ENCODE measurements at regions not wholly inside any gene's neighbourhood (a gene's known extent, or its start where the extent isn't known, plus 50 kb on each side); places are given as distances from the start of the nearest gene placed in this dataset.

GRCh38 chrX:94908648-94909047, 1234.6 kb downstream of the FAM133A start:
- H3K36me3 ChIP-seq (replicated peaks), result no peaks in the 10 kb centered on the region
- in situ Hi-C loops (cut with HindIII; ENCODE audit: low pct_ligation_motif_present, low sequenced_read_pairs), result no loop called here
- H3K27me3 ChIP-seq (replicated peaks), result no peaks in the 10 kb centered on the region
- H3K27ac ChIP-seq, result no peak overlapping the region
- TF ChIP-seq CTCF (IDR thresholded peaks at IDR 0.05; ENCODE audit: low read depth, low read length, missing control alignments), result no peak
- no peak for DNase-seq
- H3K4me3 ChIP-seq (ENCODE audit: low read depth, low read length), result no peak overlapping the region

GRCh38 chrX:94914235-94914634, 1240.2 kb downstream of the FAM133A start:
- Histone ChIP-seq H3K27me3 (replicated peaks) (no peaks in the 10 kb centered on the region), H3K36me3 (replicated peaks) (no peaks in the 10 kb centered on the region), H3K4me3 (ENCODE audit: low read depth, low read length) (no peak overlapping the region), H3K27ac (no peak overlapping the region)
- DNase-seq, result no peak
- TF ChIP-seq CTCF (IDR thresholded peaks at IDR 0.05; ENCODE audit: low read depth, low read length, missing control alignments), result no peak
- in situ Hi-C loops (cut with HindIII; ENCODE audit: low pct_ligation_motif_present, low sequenced_read_pairs), result no loop called here

- no peaks in the 10 kb centered on the region for H3K36me3 ChIP-seq (replicated peaks)
- DNase-seq, result no peak
- no peaks in the 10 kb centered on the region for H3K27me3 ChIP-seq (replicated peaks)
- no peak overlapping the region for H3K27ac ChIP-seq
- H3K4me3 ChIP-seq (ENCODE audit: low read depth, low read length), result no peak overlapping the region
- TF ChIP-seq CTCF (IDR thresholded peaks at IDR 0.05; ENCODE audit: low read depth, low read length, missing control alignments), result no peak
- in situ Hi-C loops (cut with HindIII; ENCODE audit: low pct_ligation_motif_present, low sequenced_read_pairs), result no loop called here
Observed at GRCh38 chrX:94932278-94932965, 1258.4 kb downstream of the FAM133A start.

GRCh38 chrX:94936722-94937121, 1262.7 kb downstream of the FAM133A start:
- no peak overlapping the region for H3K4me3 ChIP-seq (ENCODE audit: low read depth, low read length)
- H3K36me3 ChIP-seq (replicated peaks), result no peaks in the 10 kb centered on the region
- TF ChIP-seq CTCF (IDR thresholded peaks at IDR 0.05; ENCODE audit: low read depth, low read length, missing control alignments), result no peak
- DNase-seq, result no peak
- in situ Hi-C loops (cut with HindIII; ENCODE audit: low pct_ligation_motif_present, low sequenced_read_pairs), result no loop called here
- H3K27ac ChIP-seq, result no peak overlapping the region
- no peaks in the 10 kb centered on the region for H3K27me3 ChIP-seq (replicated peaks)

- DNase-seq, result no peak
- in situ Hi-C loops (cut with HindIII; ENCODE audit: low pct_ligation_motif_present, low sequenced_read_pairs), result no loop called here
Observed at GRCh38 chrX:94937491-94937890, 1263.5 kb downstream of the FAM133A start.

More at GRCh38 chrX:94937491-94937890, 1263.5 kb downstream of the FAM133A start:
- Histone ChIP-seq H3K4me3 (ENCODE audit: low read depth, low read length) (no peak overlapping the region), H3K27me3 (replicated peaks) (no peaks in the 10 kb centered on the region), H3K27ac (no peak overlapping the region), H3K36me3 (replicated peaks) (no peaks in the 10 kb centered on the region)
- TF ChIP-seq CTCF (IDR thresholded peaks at IDR 0.05; ENCODE audit: low read depth, low read length, missing control alignments), result no peak
